GM12874 (cell line): ENCODE measurements at regions not wholly inside any gene's neighbourhood (a gene's known extent, or its start where the extent isn't known, plus 50 kb on each side); places are given as distances from the start of the nearest gene placed in this dataset.

Experiments
- CTCF ChIP-seq: IDR thresholded peaks from 2 replicates; pipeline ENCODE4 v1.5.1; 2011; ENCODE audit warnings: low read depth, mild to moderate bottlenecking, control low read depth, low read length, moderate library complexity; ENCODE audit not compliant: insufficient read depth

GRCh38 chr5:124623265-124623664 lies 123.2 kb downstream of the ZNF608 start:
- no peak for TF ChIP-seq CTCF

- TF ChIP-seq CTCF = no peak
Measured at GRCh38 chr5:124622851-124623250, 123.6 kb downstream of the ZNF608 start.

- TF ChIP-seq CTCF = no peak
Measured at GRCh38 chr5:124621279-124621678, 125.2 kb downstream of the ZNF608 start.

- TF ChIP-seq CTCF = no peak
Measured at GRCh38 chr5:124620743-124621142, 125.7 kb downstream of the ZNF608 start.

- TF ChIP-seq CTCF = no peak
Measured at GRCh38 chr5:124619121-124619520, 127.3 kb downstream of the ZNF608 start.

GRCh38 chr5:124617787-124618186 lies 128.7 kb downstream of the ZNF608 start:
- TF ChIP-seq CTCF = no peak

- no peak for TF ChIP-seq CTCF
Measured at GRCh38 chr5:124614836-124615385, 131.5 kb downstream of the ZNF608 start.
